VCaP (cell line): ENCODE measurements at regions not wholly inside any gene's neighbourhood (a gene's known extent, or its start where the extent isn't known, plus 50 kb on each side); places are given as distances from the start of the nearest gene placed in this dataset.

Experiments used
- H3K27ac ChIP-seq: fragments of 450-650 bp; 2 replicates; pipeline ENCODE4 v1.5.1; 2017
- CTCF ChIP-seq: fragments of 450-650 bp; conservative IDR thresholded peaks from 2 replicates; pipeline ENCODE4 v1.5.1; 2017; ENCODE audit warnings: mild to moderate bottlenecking, moderate library complexity

GRCh38 chr11:15905366-15906104 lies 450.8 kb downstream of the SOX6 start:
- no peak for TF ChIP-seq CTCF

DNA sequence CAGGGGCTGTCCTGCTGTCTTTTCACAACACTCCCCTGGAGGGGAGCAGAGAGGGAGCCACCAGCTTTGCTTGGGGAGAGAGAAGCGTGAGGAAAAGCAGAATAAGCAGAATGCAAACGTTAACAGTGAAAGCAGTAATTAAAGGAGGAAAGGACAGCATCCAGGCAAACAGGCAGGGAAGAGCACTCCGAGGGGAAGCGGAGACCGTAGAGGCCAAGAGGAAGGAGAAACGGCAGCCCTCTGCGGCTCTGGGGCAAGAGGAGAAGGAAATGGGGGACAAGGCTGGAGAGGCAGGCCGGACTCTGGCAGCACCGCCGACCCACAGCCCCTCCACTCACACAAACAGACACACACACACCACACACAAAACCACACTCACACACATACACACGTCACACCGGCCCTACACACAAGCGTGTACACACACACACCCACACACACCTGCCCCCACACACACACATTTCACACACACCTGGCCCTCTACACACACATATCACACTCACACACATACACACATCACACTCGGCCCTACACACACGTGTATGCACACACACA lies 449.8 kb downstream of the SOX6 start:
- no peak for TF ChIP-seq CTCF

More at GRCh38 chr11:15905366-15906104, 450.8 kb downstream of the SOX6 start:
- no peak overlapping the region for H3K27ac ChIP-seq

GRCh38 chr11:15907806-15908205 lies 448.5 kb downstream of the SOX6 start:
- TF ChIP-seq CTCF: no peak

More for the DNA sequence above, 449.8 kb downstream of the SOX6 start:
- no peak overlapping the region for H3K27ac ChIP-seq

GRCh38 chr11:15909937-15910598 lies 446.3 kb downstream of the SOX6 start:
- H3K27ac ChIP-seq: no peak overlapping the region

More at GRCh38 chr11:15907806-15908205, 448.5 kb downstream of the SOX6 start:
- no peak overlapping the region for H3K27ac ChIP-seq

GRCh38 chr11:15910761-15911160 lies 445.6 kb downstream of the SOX6 start:
- H3K27ac ChIP-seq: peak overlapping the region; percentile 51; the same call in 1 of the 2 replicates
- no peak for TF ChIP-seq CTCF

More at GRCh38 chr11:15909937-15910598, 446.3 kb downstream of the SOX6 start:
- TF ChIP-seq CTCF: no peak

- TF ChIP-seq CTCF: no peak
- peak overlapping the region; percentile 51 for H3K27ac ChIP-seq
Measured at GRCh38 chr11:15911377-15912044, 444.8 kb downstream of the SOX6 start.

DNA sequence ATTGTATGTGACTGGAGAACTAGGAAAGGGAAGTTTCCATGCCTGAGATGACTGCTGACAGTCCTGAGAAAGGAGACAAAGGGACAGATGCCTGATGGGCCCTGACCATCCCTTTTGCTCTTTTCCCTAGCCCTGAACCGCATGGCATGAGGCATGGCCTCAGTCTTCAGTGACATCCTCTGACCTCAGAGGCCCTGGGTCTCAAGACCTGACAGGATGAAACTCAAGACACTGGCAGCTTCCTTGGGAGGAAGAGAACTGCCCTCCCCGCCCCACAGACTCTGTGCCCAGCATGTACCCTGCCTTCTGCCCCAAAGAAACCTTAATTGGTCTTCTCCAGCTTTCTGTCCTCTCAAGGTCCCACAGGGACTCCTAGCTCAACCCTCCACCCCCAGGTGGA lies 444.1 kb downstream of the SOX6 start:
- H3K27ac ChIP-seq: peak overlapping the region; percentile 51; the same call in 1 of the 2 replicates
- TF ChIP-seq CTCF: no peak
